Keratinocyte (primary cell): ENCODE measurements at regions not wholly inside any gene's neighbourhood (a gene's known extent, or its start where the extent isn't known, plus 50 kb on each side); places are given as distances from the start of the nearest gene placed in this dataset.

ENCODE experiments used
- DNase-seq: peaks from one replicate; pipeline ENCODE4 v3.0.0-alpha.2; 2011; ENCODE audit warnings: low read depth, missing footprints, low spot score
- FAIRE-seq: peaks from 2 replicates; lab custom pipeline; 2011; peaks lifted over from hg19 to GRCh38; lab: Jason Lieb, UNC
- H2AFZ ChIP-seq: 2 replicates; pipeline ENCODE4 v1.6.0; 2012; ENCODE audit warnings: low read length, control low read depth, inconsistent platforms; ENCODE audit not compliant: control insufficient read depth
- H3K27ac ChIP-seq: 2 replicates; pipeline ENCODE4 v1.5.1; 2011; ENCODE audit warnings: low read length; ENCODE audit not compliant: control insufficient read depth, insufficient read depth
- H3K27me3 ChIP-seq: 3 replicates; pipeline ENCODE4 v1.6.0; 2011; ENCODE audit warnings: low read length; ENCODE audit not compliant: control insufficient read depth, insufficient read depth; ENCODE audit errors: extremely low read depth
- H3K36me3 ChIP-seq, 2 experiments: 2 replicates in 1 of 2; 3 replicates in 1 of 2; pipeline ENCODE4 v1.5.1; 2011; ENCODE audit warnings: low read length in 2 of 2, mild to moderate bottlenecking in 1 of 2; ENCODE audit not compliant: control insufficient read depth in 2 of 2, insufficient read depth in 2 of 2; ENCODE audit errors: extremely low read depth in 1 of 2
- H3K4me1 ChIP-seq: 3 replicates; pipeline ENCODE4 v1.5.1; 2011; ENCODE audit warnings: low read length; ENCODE audit not compliant: control insufficient read depth, insufficient read depth; ENCODE audit errors: extremely low read depth
- H3K4me2 ChIP-seq: 3 replicates; pipeline ENCODE4 v1.6.0; 2011; ENCODE audit warnings: low read depth, low read length; ENCODE audit not compliant: control insufficient read depth, insufficient read depth; ENCODE audit errors: extremely low read depth
- H3K4me3 ChIP-seq, 3 experiments: fragments of 200-600 bp in 1 of 3; sonication (generic) in 1 of 3; 2 replicates in 2 of 3; 3 replicates in 1 of 3; pipeline ENCODE4 v1.5.1; 2011 to 2016; ENCODE audit warnings: low read length in 3 of 3, mild to moderate bottlenecking in 3 of 3, control low read depth in 2 of 3, inconsistent platforms in 1 of 3, low read depth in 1 of 3, mixed read lengths in 1 of 3, mixed run types in 1 of 3, moderate library complexity in 1 of 3; ENCODE audit not compliant: control insufficient read depth in 2 of 3, insufficient read depth in 2 of 3; ENCODE audit errors: extremely low read depth in 1 of 3
- H3K79me2 ChIP-seq: 2 replicates; pipeline ENCODE4 v1.6.0; 2012; ENCODE audit warnings: low read length; ENCODE audit not compliant: control insufficient read depth, insufficient read depth
- H3K9ac ChIP-seq: 3 replicates; pipeline ENCODE4 v1.6.0; 2011; ENCODE audit warnings: low read length; ENCODE audit not compliant: control insufficient read depth, insufficient read depth; ENCODE audit errors: extremely low read depth
- H3K9me1 ChIP-seq: 3 replicates; pipeline ENCODE4 v1.6.0; 2011; ENCODE audit warnings: low read length; ENCODE audit not compliant: control insufficient read depth, insufficient read depth; ENCODE audit errors: extremely low read depth
- H3K9me3 ChIP-seq: 2 replicates; pipeline ENCODE4 v1.5.1; 2012; ENCODE audit warnings: low read depth, low read length; ENCODE audit not compliant: control insufficient read depth
- H4K20me1 ChIP-seq: 3 replicates; pipeline ENCODE4 v1.6.0; 2011; ENCODE audit warnings: low read length; ENCODE audit not compliant: control insufficient read depth, insufficient read depth; ENCODE audit errors: extremely low read depth
- EZH2 ChIP-seq: IDR thresholded peaks from one replicate; pipeline ENCODE4 v1.6.1; 2012; ENCODE audit warnings: inconsistent platforms, mild to moderate bottlenecking, low read length, moderate library complexity
- dilution Hi-C: fragments of 300-500 bp; cut with MboI; formaldehyde crosslinking; loops from one replicate; pipeline ENCODE4 v1.7.0; 2020; ENCODE audit warnings: low sequenced_read_pairs; ENCODE audit not compliant: extremely low pct_ligation_motif_present
- TF ChIP-seq, protein P1 (sequence below), 3 experiments: IDR thresholded peaks in 1 of 3; conservative IDR thresholded peaks in 1 of 3; optimal IDR thresholded peaks in 1 of 3; 2 replicates in 2 of 3; 3 replicates in 1 of 3; pipeline versions ENCODE3 to v1.5.1; 2011; ENCODE audit warnings: low read length in 3 of 3, mild to moderate bottlenecking in 3 of 3, moderate library complexity in 2 of 3, control low read depth in 1 of 3, inconsistent platforms in 1 of 3; ENCODE audit not compliant: insufficient read depth in 2 of 3; ENCODE audit errors: extremely low read depth in 1 of 3

DNA sequence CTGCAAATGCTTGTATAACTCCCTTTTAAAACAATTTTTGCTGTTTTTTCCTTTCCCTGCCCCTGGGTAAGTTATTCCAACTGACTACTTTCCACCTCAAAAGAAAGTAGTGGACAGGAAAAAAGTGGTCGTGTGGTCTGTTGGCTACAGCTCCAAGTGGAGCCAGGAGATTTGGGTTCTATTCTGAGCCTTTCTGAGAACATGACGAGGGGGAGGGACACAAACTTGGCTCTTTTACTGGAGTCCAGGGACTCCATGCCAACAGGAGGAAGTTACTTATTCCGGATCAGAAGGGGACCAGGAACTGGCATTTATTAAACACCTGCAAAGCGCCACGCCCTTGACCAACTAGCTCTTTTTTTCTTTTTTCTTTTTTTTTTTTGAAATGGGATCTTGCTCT lies 79.0 kb upstream of the CAPZB start:
- no peak for DNase-seq
- Histone ChIP-seq H3K27ac (no peak overlapping the region), H3K79me2 (no peaks in the 10 kb centered on the region), H3K9ac (no peak overlapping the region), H3K4me3 (no peak overlapping the region), H2AFZ (no peak overlapping the region), H3K27me3 (no peaks in the 10 kb centered on the region), H3K4me2 (no peak overlapping the region), H3K9me3 (no peaks in the 10 kb centered on the region), H4K20me1 (no peaks in the 10 kb centered on the region), H3K4me1 (peaks cover 9% of the 10 kb centered on the region), H3K36me3 (no peaks in the 10 kb centered on the region), H3K9me1 (no peaks in the 10 kb centered on the region)
- FAIRE-seq: no peak
- dilution Hi-C loops: no loop called here
- no peak for TF ChIP-seq EZH2
- TF ChIP-seq, protein P1, sequence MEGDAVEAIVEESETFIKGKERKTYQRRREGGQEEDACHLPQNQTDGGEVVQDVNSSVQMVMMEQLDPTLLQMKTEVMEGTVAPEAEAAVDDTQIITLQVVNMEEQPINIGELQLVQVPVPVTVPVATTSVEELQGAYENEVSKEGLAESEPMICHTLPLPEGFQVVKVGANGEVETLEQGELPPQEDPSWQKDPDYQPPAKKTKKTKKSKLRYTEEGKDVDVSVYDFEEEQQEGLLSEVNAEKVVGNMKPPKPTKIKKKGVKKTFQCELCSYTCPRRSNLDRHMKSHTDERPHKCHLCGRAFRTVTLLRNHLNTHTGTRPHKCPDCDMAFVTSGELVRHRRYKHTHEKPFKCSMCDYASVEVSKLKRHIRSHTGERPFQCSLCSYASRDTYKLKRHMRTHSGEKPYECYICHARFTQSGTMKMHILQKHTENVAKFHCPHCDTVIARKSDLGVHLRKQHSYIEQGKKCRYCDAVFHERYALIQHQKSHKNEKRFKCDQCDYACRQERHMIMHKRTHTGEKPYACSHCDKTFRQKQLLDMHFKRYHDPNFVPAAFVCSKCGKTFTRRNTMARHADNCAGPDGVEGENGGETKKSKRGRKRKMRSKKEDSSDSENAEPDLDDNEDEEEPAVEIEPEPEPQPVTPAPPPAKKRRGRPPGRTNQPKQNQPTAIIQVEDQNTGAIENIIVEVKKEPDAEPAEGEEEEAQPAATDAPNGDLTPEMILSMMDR (optimal IDR thresholded peaks at IDR 0.05 in 1 of 3, IDR thresholded peaks at IDR 0.05 in 1 of 3, conservative IDR thresholded peaks at IDR 0.05 in 1 of 3; ENCODE audit: extremely low read depth in 1 of 3, insufficient read depth in 2 of 3, low read length in 3 of 3): no peak

DNA sequence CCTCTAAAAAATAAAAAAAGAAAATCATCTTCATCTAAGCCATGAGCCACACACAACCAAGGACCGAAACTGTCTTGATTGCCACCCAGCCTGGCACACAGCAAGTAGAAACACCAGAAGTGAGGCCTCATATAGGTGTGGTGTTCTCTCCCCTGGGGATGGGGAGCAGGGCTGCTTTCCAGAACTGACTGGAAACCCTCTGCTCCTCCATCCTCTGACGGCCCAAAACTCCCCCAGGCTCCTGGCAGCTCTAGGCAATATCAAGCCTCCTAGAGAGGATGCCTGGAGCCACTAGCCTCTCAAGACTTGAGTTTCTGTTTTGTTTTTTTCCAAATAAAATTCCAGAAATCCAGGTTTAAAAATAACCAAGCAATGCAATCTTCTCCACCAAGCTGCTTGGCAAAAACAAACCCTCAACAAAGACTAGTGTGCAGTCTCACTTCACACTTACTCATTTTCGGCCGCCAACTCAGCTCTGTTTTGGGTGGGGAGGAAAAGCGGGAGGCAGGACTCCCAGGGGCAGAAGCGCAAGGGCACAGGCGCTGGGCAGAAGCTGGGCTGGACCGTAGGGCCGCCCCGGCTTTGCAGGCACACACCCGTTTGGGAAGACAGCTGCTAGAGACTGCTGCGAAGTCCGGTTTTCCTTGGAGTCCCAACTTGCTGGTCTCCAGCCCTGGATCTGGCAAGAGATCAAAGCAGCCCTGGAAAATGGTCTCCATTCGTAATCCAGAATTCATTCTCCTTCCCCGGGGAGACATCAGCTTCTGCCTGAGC lies 78.2 kb upstream of the CAPZB start:
- dilution Hi-C loops: no loop called here
- FAIRE-seq (no peak), DNase-seq (no peak)
- Histone ChIP-seq H3K9me1 (no peaks in the 10 kb centered on the region), H3K4me3 (no peak overlapping the region), H3K27ac (no peak overlapping the region), H3K4me1 (peaks cover 9% of the 10 kb centered on the region), H3K79me2 (no peaks in the 10 kb centered on the region), H4K20me1 (no peaks in the 10 kb centered on the region), H3K27me3 (no peaks in the 10 kb centered on the region), H3K4me2 (peak overlapping the region; percentile 27), H2AFZ (peak overlapping the region; percentile 65), H3K36me3 (no peaks in the 10 kb centered on the region), H3K9ac (no peak overlapping the region), H3K9me3 (no peaks in the 10 kb centered on the region)
- TF ChIP-seq EZH2: no peak
- TF ChIP-seq, protein P1 (optimal IDR thresholded peaks at IDR 0.05 in 1 of 3, IDR thresholded peaks at IDR 0.05 in 1 of 3, conservative IDR thresholded peaks at IDR 0.05 in 1 of 3; ENCODE audit: extremely low read depth in 1 of 3, insufficient read depth in 2 of 3, low read length in 3 of 3): no peak
